OCI-LY3 (cell line): ENCODE measurements at regions not wholly inside any gene's neighbourhood (a gene's known extent, or its start where the extent isn't known, plus 50 kb on each side); places are given as distances from the start of the nearest gene placed in this dataset.

Experiments used
- EZH2phosphoT487 ChIP-seq: fragments of 200-600 bp; shearing (Covaris generic); IDR thresholded peaks from 2 replicates; pipeline ENCODE4 v1.6.1; 2018; ENCODE audit warnings: antibody characterized with exemption, mixed run types, low read depth
- TF ChIP-seq, protein P1 (sequence below): fragments of 200-600, 300-600 bp; sonication (generic); IDR thresholded peaks from 2 replicates; pipeline ENCODE4 v1.5.1; 2014; ENCODE audit warnings: antibody characterized with exemption, low read length, low read depth

DNA sequence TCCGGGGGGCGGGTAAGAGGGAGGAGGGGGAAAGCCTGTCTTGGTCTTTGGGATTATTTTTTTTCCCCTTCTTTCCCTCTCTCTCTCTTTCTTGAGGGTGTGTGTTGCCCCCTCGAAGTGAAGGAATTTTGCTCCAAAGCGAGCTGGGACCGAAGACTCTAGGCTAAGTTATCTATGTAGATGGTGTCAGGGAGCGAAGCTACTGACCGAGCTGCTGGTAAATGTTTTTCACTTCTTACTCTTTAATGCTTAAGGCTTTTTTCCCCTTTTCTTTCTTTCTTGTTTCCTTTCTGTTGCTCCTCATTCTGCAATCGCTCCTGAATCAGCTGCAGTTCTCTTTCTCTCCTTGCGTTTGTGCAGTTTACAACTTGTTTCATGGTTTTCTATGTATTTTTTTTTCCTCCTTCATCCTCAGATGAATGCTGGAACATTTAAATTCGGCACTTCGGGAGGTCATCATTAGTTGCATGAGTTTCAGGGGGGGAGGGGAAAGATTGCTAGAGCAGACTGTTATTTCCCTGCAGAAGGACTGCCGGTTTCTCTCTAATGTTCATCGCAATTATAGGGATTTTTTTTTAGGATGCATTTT, 1312.0 kb upstream of the WWC1 start:
- TF ChIP-seq, protein P1, sequence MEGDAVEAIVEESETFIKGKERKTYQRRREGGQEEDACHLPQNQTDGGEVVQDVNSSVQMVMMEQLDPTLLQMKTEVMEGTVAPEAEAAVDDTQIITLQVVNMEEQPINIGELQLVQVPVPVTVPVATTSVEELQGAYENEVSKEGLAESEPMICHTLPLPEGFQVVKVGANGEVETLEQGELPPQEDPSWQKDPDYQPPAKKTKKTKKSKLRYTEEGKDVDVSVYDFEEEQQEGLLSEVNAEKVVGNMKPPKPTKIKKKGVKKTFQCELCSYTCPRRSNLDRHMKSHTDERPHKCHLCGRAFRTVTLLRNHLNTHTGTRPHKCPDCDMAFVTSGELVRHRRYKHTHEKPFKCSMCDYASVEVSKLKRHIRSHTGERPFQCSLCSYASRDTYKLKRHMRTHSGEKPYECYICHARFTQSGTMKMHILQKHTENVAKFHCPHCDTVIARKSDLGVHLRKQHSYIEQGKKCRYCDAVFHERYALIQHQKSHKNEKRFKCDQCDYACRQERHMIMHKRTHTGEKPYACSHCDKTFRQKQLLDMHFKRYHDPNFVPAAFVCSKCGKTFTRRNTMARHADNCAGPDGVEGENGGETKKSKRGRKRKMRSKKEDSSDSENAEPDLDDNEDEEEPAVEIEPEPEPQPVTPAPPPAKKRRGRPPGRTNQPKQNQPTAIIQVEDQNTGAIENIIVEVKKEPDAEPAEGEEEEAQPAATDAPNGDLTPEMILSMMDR: no peak
- TF ChIP-seq EZH2phosphoT487: no peak
